Vagina (tissue), 2 donors: ENCODE measurements at regions not wholly inside any gene's neighbourhood (a gene's known extent, or its start where the extent isn't known, plus 50 kb on each side); places are given as distances from the start of the nearest gene placed in this dataset.

Source experiments
- POLR2A ChIP-seq, 2 donors: fragments of 450-650 bp; IDR thresholded peaks; one replicate each; pipeline ENCODE4 v1.6.1; 2017; ENCODE audit warnings: antibody characterized with exemption in 2 of 2, mild to moderate bottlenecking in 2 of 2, moderate library complexity in 2 of 2
- TF ChIP-seq, protein P1 (sequence below), 3 experiments: fragments of 450-650 bp in 2 of 3; fragments of 200-600 bp in 1 of 3; sonication (generic) in 1 of 3; IDR thresholded peaks; one replicate each; pipeline ENCODE4 v1.5.1; 2017 to 2019; ENCODE audit warnings: antibody characterized with exemption in 3 of 3, mild to moderate bottlenecking in 2 of 3, moderate library complexity in 2 of 3

DNA sequence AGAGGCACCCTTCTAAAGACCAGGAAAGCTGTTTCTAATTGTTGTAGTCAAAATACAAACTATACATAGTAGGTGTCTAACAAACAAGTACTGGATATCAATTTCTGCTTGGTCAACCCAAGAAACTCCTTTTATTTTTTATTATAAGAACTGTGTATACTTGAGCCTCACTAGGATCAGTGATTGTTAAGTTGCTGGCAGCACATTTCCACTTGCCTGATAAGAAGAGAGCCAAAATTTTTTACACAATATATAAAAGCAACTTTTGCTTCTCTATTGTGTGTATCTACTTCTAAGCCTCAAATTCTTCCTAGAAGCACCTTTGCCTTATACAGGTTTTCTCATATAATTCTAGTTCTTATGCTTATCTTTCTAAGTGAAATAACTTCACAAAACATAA, 703.0 kb upstream of the EPHA5 start:
- TF ChIP-seq, protein P1, sequence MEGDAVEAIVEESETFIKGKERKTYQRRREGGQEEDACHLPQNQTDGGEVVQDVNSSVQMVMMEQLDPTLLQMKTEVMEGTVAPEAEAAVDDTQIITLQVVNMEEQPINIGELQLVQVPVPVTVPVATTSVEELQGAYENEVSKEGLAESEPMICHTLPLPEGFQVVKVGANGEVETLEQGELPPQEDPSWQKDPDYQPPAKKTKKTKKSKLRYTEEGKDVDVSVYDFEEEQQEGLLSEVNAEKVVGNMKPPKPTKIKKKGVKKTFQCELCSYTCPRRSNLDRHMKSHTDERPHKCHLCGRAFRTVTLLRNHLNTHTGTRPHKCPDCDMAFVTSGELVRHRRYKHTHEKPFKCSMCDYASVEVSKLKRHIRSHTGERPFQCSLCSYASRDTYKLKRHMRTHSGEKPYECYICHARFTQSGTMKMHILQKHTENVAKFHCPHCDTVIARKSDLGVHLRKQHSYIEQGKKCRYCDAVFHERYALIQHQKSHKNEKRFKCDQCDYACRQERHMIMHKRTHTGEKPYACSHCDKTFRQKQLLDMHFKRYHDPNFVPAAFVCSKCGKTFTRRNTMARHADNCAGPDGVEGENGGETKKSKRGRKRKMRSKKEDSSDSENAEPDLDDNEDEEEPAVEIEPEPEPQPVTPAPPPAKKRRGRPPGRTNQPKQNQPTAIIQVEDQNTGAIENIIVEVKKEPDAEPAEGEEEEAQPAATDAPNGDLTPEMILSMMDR (IDR thresholded peaks at IDR 0.05) = no peak
- TF ChIP-seq POLR2A (IDR thresholded peaks at IDR 0.05) = no peak
